DND-41 (cell line): ENCODE measurements at regions not wholly inside any gene's neighbourhood (a gene's known extent, or its start where the extent isn't known, plus 50 kb on each side); places are given as distances from the start of the nearest gene placed in this dataset.

Experiments
- ATAC-seq: fragments of 200-7000 bp; cut with Tn5 transposase; 3 replicates; pipeline ENCODE4 v1.9.1; 2021; ENCODE audit warnings: low read depth; ENCODE audit not compliant: insufficient read depth
- DNase-seq: peaks from one replicate; pipeline ENCODE4 v3.0.0-alpha.2; 2020
- H2AFZ ChIP-seq: 2 replicates; pipeline ENCODE4 v1.6.0; 2012; ENCODE audit warnings: low read depth, low read length
- H3K27ac ChIP-seq: 2 replicates; pipeline ENCODE4 v1.5.1; 2012; ENCODE audit warnings: low read length, inconsistent platforms
- H3K27me3 ChIP-seq: fragments of 200-600 bp; sonication (generic); 2 replicates; pipeline ENCODE4 v1.6.0; 2012; ENCODE audit warnings: low read length, mild to moderate bottlenecking, inconsistent platforms; ENCODE audit not compliant: insufficient read depth, poor library complexity
- H3K36me3 ChIP-seq: 2 replicates; pipeline ENCODE4 v1.5.1; 2012; ENCODE audit warnings: low read length, inconsistent platforms; ENCODE audit not compliant: insufficient read depth
- H3K4me1 ChIP-seq: 2 replicates; pipeline ENCODE4 v1.5.1; 2012; ENCODE audit warnings: mild to moderate bottlenecking, low read length; ENCODE audit not compliant: insufficient read depth
- H3K4me2 ChIP-seq: 2 replicates; pipeline ENCODE4 v1.6.0; 2012; ENCODE audit warnings: mild to moderate bottlenecking, moderate library complexity, low read length, inconsistent platforms; ENCODE audit not compliant: insufficient read depth
- H3K4me3 ChIP-seq, 2 experiments: fragments of 200-600 bp in 1 of 2; shearing (Covaris generic) in 1 of 2; 2 replicates each; pipeline ENCODE4 v1.5.1; 2012 to 2016; ENCODE audit warnings: inconsistent platforms in 2 of 2, low read length in 2 of 2, mild to moderate bottlenecking in 2 of 2, low read depth in 1 of 2, moderate library complexity in 1 of 2
- H3K79me2 ChIP-seq: 2 replicates; pipeline ENCODE4 v1.6.0; 2012; ENCODE audit warnings: low read length, inconsistent platforms; ENCODE audit not compliant: insufficient read depth
- H3K9ac ChIP-seq: 2 replicates; pipeline ENCODE4 v1.6.0; 2012; ENCODE audit warnings: low read depth, mild to moderate bottlenecking, inconsistent platforms, low read length, moderate library complexity
- H3K9me3 ChIP-seq: 2 replicates; pipeline ENCODE4 v1.5.1; 2012; ENCODE audit warnings: low read length, moderate library complexity, mild to moderate bottlenecking, inconsistent platforms; ENCODE audit not compliant: insufficient read depth, severe bottlenecking
- H4K20me1 ChIP-seq: 2 replicates; pipeline ENCODE4 v1.6.0; 2012; ENCODE audit warnings: low read length; ENCODE audit not compliant: insufficient read depth
- EZH2 ChIP-seq: IDR thresholded peaks from 3 replicates; pipeline ENCODE4 v1.6.1; 2012; ENCODE audit warnings: borderline replicate concordance, low read depth, mild to moderate bottlenecking, moderate library complexity, low read length, inconsistent platforms; ENCODE audit not compliant: severe bottlenecking
- TF ChIP-seq, protein P1 (sequence below): IDR thresholded peaks from 2 replicates; pipeline ENCODE4 v1.5.1; 2012; ENCODE audit warnings: borderline replicate concordance, low read length, moderate library complexity, mild to moderate bottlenecking; ENCODE audit not compliant: poor library complexity, severe bottlenecking; ENCODE audit errors: extremely low read depth

DNA sequence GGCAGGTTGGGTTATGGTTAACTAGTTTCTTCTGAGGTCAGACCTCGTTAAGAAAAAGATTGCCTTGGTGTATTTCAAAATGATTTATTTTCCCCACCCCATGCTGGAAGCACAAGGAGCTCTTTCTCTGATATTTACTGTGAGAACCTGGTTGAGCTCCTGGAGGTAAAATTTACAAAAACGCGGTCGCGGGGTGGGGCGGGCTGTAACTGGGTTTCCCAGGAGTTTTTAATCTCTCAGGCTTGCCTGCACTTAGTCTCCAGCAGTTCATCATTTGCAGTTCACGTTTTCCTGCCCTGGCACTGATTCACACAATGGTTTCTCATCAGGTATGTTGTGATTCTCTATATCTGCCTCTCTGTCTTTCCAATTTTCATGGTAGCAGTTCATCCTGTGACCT lies 67.9 kb upstream of the PDE3A start:
- Histone ChIP-seq H3K4me1 (no peaks in the 10 kb centered on the region), H3K79me2 (no peaks in the 10 kb centered on the region)

DNA sequence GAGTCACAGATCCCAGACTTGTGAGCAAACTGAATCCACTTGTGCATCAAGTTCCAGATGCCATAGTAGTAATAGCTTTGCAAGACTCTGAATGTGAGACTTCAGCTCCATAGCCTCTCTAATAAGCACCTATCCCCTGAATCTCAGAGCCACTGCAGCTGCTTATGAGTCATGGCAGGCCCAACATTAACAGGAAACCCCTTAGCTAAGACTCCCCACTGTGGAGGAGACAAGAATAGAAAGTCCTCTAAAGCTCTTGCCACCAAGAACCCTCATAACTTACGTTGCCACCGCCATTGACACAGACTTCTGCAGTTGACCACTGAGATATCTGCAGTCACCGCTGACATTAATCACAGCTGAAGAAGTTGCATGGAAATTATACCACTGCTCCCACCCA lies 62.9 kb upstream of the PDE3A start:
- no peaks in the 10 kb centered on the region for H3K27me3 ChIP-seq
- no peaks in the 10 kb centered on the region for H3K4me1 ChIP-seq
- no peaks in the 10 kb centered on the region for H4K20me1 ChIP-seq
- H3K9me3 ChIP-seq, result no peaks in the 10 kb centered on the region
- ATAC-seq (no peak), DNase-seq (no peak)
- H3K4me2 ChIP-seq, result no peak overlapping the region
- no peak overlapping the region for H3K9ac ChIP-seq
- no peaks in the 10 kb centered on the region for H3K79me2 ChIP-seq
- TF ChIP-seq, protein P1, sequence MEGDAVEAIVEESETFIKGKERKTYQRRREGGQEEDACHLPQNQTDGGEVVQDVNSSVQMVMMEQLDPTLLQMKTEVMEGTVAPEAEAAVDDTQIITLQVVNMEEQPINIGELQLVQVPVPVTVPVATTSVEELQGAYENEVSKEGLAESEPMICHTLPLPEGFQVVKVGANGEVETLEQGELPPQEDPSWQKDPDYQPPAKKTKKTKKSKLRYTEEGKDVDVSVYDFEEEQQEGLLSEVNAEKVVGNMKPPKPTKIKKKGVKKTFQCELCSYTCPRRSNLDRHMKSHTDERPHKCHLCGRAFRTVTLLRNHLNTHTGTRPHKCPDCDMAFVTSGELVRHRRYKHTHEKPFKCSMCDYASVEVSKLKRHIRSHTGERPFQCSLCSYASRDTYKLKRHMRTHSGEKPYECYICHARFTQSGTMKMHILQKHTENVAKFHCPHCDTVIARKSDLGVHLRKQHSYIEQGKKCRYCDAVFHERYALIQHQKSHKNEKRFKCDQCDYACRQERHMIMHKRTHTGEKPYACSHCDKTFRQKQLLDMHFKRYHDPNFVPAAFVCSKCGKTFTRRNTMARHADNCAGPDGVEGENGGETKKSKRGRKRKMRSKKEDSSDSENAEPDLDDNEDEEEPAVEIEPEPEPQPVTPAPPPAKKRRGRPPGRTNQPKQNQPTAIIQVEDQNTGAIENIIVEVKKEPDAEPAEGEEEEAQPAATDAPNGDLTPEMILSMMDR, result no peak
- no peak for TF ChIP-seq EZH2
- no peaks in the 10 kb centered on the region for H3K36me3 ChIP-seq
- H3K4me3 ChIP-seq, result no peak overlapping the region
- H2AFZ ChIP-seq, result no peak overlapping the region
- no peak overlapping the region for H3K27ac ChIP-seq

More for the DNA sequence above, 67.9 kb upstream of the PDE3A start:
- H4K20me1 ChIP-seq, result no peaks in the 10 kb centered on the region
- no peak overlapping the region for H3K4me3 ChIP-seq
- no peaks in the 10 kb centered on the region for H3K9me3 ChIP-seq
- no peak for ATAC-seq
- H3K36me3 ChIP-seq, result no peaks in the 10 kb centered on the region
- no peak overlapping the region for H3K4me2 ChIP-seq
- no peak overlapping the region for H3K27ac ChIP-seq
- TF ChIP-seq, protein P1, result no peak
- no peak for TF ChIP-seq EZH2
- H3K27me3 ChIP-seq, result no peaks in the 10 kb centered on the region
- H3K9ac ChIP-seq, result no peak overlapping the region
- H2AFZ ChIP-seq, result no peak overlapping the region
- no peak for DNase-seq

DNA sequence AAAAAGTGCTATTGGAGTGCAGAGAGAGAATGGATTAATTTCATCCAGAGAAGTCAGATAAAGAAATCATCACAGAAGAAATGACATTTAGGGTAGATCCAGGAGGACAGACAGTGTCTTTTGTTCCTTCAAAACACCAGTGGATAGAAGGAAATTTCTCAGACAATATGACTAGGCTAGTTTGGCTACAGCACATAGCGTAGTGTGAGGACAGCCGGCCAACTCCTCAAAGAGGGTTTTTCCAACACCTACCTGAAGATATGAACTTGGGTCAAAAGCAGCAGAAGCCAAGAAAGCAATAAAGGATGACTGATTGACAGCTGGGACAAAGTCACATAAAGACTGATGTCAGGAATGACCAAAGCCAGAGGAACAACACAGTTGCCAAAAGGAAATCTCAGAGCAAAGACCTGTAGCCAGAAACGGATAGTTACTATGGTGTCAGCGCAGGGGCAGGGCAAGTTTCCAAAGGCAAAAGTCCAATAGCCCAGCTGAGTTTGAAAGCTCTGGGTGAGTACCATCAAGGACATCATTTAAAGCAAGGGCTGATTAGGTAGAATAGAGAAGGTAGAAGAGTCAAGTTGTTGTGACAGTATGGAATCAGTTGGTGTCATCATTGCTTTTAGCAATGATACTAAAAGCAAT lies 58.7 kb upstream of the PDE3A start:
- DNase-seq, result no peak
- Histone ChIP-seq H3K9ac (no peak overlapping the region), H3K4me2 (no peak overlapping the region), H3K27ac (no peak overlapping the region), H3K4me3 (no peak overlapping the region), H3K27me3 (no peaks in the 10 kb centered on the region), H3K36me3 (no peaks in the 10 kb centered on the region), H4K20me1 (no peaks in the 10 kb centered on the region), H3K79me2 (no peaks in the 10 kb centered on the region), H2AFZ (no peak overlapping the region), H3K9me3 (no peaks in the 10 kb centered on the region), H3K4me1 (no peaks in the 10 kb centered on the region)
- no peak for ATAC-seq
- TF ChIP-seq, protein P1, result no peak
- TF ChIP-seq EZH2, result no peak

DNA sequence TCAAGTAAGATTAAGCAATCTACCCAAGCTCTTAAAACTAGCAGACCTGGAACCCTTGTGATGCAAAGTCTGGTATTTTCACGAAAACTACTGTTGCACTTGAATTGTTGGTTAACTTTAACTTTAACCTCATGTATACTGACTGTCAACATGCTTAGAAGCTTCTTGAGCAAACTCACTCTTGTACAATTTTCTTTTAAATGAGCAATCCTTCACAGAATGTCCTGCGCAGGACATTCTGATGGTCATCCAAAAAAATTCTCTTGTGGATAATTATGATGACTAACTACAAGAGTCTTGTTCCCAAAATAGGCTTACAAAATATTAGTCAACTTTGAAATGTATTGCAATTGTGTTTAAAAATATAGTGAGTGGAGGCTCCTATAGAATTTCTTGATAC lies 54.0 kb upstream of the PDE3A start:
- no peak for ATAC-seq
- no peaks in the 10 kb centered on the region for H3K36me3 ChIP-seq
- no peaks in the 10 kb centered on the region for H3K27me3 ChIP-seq
- H3K4me2 ChIP-seq, result no peak overlapping the region
- H3K9ac ChIP-seq, result no peak overlapping the region
- no peak for TF ChIP-seq EZH2
- TF ChIP-seq, protein P1, result no peak
- no peak overlapping the region for H2AFZ ChIP-seq
- no peak overlapping the region for H3K4me3 ChIP-seq
- no peaks in the 10 kb centered on the region for H3K79me2 ChIP-seq
- H4K20me1 ChIP-seq, result no peaks in the 10 kb centered on the region
- H3K9me3 ChIP-seq, result no peaks in the 10 kb centered on the region
- no peaks in the 10 kb centered on the region for H3K4me1 ChIP-seq
- no peak overlapping the region for H3K27ac ChIP-seq
- no peak for DNase-seq
